HG03460 (cell line): ENCODE measurements at regions not wholly inside any gene's neighbourhood (a gene's known extent, or its start where the extent isn't known, plus 50 kb on each side); places are given as distances from the start of the nearest gene placed in this dataset.

Experiments
- ATAC-seq: cut with Tn5 transposase; IDR thresholded peaks from one replicate; pipeline ENCODE4 v1.9.1; 2021; ENCODE audit not compliant: unreplicated experiment

DNA sequence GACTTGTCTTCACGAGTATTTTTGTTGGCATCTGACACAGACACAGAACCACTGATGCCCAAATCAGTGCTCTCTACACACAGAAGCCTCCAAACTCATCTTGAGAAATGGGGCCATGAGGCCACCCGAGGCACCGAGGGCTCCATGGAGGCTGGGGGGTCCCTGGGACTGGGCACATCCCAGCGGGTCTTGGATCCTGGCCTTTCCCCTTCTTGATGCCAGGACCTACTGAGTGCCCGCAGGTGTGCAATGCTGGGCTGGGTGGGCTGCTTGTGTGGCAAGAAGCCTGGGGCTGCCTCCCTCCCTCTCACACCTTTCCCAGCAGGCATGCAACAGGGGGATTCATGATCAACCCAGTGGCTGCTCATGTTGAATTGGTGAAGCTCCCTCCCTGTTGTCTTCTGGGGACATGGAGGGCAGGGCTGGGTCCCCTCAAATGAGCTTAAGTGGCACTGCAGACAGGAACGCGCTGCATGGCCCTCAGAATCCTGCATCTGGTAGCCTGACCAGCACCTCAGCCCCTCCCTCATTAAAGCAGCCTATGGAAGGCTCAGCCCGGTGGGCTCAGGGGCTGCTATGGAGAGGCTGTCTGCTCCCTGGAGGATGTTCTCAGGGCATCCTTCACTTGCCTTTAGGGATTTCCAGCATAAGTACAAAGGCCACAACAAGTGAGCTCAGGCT, 63.7 kb upstream of the SIMC1 start:
- ATAC-seq = no peak

DNA sequence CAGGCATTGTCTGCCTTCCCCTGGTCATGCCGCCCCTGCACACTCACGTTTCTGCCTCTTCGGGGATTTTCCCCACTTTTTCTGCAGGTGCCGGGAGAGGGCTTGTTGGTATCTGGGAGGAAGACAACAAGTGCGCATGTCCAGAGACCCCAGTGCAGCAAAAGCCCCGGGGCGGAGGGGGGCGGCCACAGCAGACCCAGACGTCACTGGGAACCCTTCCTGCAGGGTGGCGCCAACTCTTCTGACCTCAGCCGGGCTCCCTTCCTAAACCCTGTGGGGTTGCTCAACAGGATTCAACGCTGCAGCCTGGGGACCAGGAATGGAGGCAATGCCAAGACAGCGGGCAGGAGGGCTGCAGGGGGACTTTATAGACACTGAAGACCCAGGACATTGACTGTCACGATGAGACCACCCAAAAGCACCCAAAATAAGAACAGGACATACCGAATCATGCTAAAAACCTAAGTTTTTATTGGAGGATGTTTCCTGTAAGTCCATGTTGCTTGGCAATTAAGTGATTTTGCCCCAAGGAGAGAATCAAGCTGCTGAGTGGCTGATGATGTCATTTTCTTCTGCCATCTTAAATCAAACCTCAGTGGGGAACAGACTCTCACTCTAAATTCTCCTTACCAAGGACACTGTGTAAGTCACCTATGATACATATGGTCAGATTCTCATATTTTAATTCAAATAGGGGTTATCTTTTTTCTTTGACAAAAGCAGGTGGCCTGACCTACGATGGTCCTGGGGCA, 62.9 kb upstream of the SIMC1 start:
- ATAC-seq = no peak

DNA sequence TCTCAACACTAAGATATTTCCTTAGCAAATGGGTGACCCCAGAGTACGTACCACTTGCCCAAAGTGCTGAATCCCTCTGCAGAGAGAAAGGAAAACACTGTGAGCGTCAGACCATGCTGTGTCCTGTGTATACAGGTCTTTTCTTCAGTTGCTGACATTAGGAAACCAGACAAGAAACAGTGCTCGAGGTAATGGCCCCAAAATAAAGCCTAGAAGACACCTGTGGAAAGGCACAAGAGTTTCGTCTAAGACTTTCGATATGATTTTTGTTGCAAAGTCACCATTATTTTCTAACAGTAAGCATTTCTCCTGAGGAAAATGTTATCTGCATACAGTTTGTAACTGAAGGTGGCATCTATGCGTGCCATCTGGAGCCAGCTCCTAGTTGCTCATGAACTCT, 62.0 kb upstream of the SIMC1 start:
- no peak for ATAC-seq

GRCh38 chr5:176178789-176179188, 59.4 kb upstream of the SIMC1 start:
- ATAC-seq = no peak

DNA sequence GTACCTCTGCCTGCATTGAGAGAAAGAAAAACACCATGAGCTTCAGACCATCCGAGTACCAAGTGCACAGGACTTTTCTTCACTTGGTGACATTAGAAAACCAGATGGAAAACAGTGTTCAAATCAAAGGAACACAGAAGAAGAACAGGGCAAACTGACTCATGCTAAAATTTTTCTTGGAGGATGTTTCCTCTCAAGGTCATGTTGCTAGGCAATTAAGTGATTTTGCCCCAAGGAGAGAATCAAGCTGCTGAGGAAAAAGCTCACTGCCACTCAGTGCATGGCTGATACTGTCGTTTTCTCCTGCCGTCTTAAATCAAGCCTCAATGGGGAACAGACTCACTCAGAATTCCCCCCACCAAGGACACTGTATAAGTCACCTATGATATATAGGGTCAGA, 57.9 kb upstream of the SIMC1 start:
- no peak for ATAC-seq

- no peak for ATAC-seq
Observed at GRCh38 chr5:176180781-176181180, 57.4 kb upstream of the SIMC1 start.

DNA sequence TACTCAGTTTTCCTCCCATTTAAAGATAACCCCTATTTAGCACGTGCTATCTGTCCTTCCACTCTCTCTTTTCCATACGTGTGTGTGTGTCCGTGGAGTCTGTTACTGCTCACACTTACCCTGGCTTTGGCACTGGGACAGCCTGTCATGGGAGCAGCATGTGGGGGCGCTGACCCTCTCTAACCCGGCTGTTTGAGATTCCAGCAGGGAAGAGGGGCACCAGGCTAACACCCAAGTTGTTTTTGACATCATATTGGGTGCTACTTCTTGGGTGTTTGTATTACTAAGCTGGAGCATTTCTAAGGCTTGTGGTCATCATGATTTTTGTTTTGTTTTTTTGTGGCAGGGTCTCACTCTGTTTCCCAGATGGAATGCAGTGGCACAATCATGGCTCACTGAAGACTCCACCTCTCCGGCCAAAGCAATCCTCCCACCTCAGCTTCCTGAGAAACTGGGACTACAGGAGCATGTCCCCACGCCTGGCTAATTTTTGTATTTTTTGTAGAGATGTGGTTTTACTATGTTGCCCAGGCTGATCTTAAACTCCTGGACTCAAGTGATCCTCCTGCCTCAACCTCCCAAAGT, 56.9 kb upstream of the SIMC1 start:
- ATAC-seq = no peak

DNA sequence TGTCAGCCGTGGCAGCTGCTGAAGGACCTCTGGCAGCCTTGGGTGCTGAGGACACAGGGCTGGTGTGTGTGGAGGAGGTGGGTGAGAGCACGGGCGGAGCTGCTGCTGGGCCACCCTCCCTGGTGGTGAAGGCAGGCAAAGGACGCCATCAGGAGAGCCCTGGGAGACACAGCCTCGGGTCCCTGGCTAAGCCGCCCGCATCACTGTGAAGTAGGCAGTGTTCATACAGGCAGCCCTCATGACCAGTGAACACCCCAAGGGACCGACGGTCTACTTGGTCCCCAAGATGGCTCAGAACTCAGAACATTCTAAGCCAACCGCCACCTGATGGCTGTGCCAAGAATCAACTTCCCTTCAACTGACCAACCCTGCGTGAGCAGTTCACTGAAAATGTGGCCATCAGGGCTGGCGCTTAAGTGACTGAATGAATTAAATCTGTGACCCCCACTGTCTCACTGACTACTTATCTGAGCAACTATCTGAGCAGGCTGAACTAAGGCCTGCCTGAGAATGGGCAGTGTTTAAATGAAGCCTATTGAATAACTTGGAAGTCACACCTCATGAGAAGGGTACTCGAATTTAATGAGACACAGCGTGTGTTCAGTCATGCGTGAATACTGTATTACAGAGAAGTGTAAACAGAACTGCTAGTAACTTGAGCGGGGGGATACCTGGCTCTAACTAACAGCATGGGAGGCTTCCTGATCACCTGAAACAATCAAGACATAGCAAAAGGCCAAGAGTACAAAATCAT, 54.7 kb upstream of the SIMC1 start:
- ATAC-seq = no peak

DNA sequence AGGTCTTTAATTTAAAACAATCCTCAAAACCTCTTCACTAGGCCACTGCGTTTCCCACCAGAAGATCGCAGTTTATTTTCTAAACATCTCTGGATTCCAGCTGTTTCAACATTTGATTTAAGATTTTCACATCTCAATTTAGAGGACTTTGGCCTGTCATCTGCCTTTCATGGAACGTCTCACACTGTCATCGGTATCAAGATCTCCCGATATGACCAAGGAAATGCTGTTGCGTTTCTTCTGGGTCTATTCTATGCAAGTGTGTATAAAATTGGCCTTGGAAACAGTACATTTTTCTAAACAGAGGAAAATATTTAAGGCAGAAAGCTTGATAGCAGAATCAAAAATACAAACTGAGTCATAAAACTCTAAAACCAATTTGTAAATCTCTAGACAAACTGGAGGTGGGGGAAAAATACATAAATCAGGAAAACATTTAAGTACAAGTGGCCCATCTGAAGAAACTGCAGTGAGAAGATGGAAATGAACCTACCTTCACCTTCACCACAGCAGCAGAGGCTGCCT, 53.6 kb upstream of the SIMC1 start:
- no peak for ATAC-seq

DNA sequence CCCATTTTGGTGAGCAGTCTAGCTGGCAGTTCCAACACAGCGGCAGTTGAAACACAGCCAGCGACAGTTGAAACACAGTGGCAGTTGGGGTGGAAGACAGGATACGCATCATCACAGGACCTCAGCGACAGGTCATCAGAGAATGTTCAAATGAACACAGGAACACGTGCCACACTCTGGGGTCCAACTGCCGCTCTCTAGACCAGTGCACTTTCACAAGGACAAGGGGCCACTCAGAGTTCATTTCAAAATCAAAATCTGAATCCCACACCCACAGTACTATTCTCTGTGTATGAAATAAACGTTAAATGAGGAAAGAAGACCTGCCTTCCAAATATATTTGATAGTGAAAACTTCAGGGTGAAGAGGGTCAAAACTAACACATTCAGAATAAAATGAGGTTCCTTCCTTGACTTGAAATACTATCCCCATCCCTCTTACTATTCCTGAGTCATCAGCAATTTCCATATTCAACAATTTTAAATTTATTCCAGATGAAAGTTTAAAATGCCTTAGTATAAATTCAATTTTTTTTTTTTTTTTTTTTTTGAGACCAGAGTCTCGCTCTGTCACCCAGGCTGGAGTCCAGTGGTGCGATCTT, 53.0 kb upstream of the SIMC1 start:
- no peak for ATAC-seq

DNA sequence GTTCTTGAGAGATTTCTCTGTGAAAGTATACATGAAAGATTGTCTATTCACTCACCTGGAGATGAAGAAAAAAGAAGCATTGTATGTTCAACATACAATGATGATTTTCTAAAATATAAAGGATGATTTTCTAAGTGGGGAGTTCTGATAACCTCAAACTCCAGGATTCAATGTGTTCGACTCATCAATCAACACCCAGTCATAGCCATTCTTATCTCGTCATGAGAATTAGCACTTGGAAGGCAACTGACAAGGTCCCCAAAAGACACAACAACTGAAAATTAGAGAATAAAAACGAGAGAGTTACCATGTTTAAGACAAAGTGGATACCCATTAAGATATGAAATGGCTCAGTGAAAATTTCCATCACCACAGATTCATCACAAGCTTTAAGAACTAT, 52.1 kb upstream of the SIMC1 start:
- ATAC-seq = no peak

- no peak for ATAC-seq
Observed at GRCh38 chr5:176187276-176188062, 50.8 kb upstream of the SIMC1 start.

DNA sequence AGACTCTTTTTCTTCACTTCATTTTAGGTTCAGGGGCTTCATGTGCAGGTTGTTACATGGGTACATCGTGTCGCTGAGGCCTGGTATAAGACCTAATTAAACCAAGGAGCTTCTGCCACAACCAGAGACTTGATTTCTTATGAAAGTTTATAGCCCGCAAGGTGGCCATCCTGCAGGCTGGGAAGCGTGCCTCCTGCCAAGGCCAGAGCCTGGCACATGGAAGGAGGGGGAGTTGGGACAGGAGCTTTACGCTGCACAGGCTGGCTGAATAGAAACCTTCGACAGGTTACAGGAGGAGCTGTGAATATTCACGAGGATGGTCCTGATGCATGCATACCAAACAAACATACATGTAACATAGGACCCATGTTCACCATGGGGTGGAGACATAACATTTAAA, 50.1 kb upstream of the SIMC1 start:
- no peak for ATAC-seq
